ENCODE measurements at regions not wholly inside any gene's neighbourhood (a gene's known extent, or its start where the extent isn't known, plus 50 kb on each side); places are given as distances from the start of the nearest gene placed in this dataset.

- FAIRE-seq: no peak
Measured at GRCh38 chr1:186620566-186621350, 59.5 kb downstream of the PTGS2 start.

DNA sequence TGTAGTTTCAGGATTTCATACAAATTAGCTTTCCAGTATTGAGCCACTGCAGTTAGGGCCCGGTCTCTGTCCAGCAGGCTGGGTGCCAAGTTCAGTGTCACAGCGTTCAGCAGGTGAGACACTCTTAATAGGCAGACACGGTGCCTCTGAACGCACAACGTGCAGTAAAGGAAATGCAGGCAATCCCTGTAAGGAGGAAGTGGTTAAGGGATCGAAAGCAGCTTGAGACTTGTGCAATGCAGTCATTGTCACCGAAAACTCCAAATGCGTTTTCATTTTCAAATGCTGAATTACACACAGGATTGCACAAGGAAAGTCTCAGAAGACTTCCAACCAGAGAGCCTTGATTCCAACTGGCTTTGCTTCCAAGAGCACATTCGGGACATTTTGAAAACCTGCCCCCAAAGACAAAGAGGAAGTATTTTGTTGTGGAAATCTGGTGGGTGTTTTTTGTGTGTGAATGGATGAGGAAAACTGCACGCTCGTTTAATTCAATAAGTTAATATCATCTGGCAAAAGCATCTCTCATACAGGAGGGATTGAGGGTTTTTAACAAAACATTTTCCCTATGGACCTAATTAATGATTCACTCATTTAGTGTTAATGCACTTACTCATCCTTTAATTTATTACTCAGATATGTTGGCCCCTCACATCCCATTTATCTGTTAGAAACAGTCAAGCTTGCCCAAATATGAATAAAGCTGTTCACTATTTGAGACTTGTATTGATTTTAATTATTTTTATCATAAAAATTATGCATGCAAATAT is 61.6 kb downstream of the PTGS2 start:
- DNase-seq (ENCODE audit: low spot score): peak; percentile 43
- no peak for FAIRE-seq

More at GRCh38 chr1:186620566-186621350, 59.5 kb downstream of the PTGS2 start:
- no peak for DNase-seq (ENCODE audit: low spot score)

- DNase-seq (ENCODE audit: low spot score) (no peak), FAIRE-seq (no peak)
Measured at GRCh38 chr1:186617926-186618325, 62.3 kb downstream of the PTGS2 start.

DNA sequence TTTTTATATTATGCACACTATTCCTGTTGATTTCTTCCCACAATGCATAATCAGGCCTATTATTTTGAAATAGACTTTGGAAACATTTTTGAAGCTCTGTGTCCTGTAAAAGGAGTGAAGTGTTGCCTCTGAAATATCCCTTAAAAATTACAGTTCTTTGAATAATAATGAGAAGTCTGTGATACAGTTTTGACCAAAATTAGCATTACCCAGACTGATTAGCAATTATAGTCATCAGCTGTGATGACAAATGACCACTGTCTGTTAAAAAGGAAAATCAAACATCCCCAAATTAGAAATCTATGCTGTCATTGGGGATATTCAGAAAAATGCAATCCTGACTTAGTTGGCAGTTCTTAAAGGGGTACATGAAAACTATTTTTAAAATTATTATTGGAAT is 63.7 kb downstream of the PTGS2 start:
- FAIRE-seq (no peak), DNase-seq (ENCODE audit: low spot score) (no peak)

GRCh38 chr1:186615332-186615731 is 64.9 kb downstream of the PTGS2 start:
- DNase-seq (ENCODE audit: low spot score) (no peak), FAIRE-seq (no peak)

DNA sequence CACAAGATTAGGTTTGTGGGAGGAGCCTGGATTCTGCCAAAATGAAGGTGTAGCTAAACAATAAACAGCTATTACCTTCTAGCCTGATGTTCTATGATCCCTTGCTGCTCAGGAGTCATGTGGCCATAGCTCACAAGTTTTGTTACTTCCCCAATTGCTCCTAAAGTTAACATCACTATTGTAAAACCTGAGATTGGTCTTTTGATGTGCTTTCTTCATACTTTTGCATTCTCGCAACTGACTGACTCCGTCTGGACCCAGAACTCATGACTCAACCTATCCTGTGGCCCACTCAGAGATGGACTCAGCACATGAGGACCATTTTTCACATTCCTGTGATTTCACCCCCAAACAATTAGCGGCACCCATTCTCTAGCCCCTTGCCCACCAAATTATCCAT is 69.1 kb downstream of the PTGS2 start:
- no peak for DNase-seq (ENCODE audit: low spot score)
- FAIRE-seq: no peak

DNA sequence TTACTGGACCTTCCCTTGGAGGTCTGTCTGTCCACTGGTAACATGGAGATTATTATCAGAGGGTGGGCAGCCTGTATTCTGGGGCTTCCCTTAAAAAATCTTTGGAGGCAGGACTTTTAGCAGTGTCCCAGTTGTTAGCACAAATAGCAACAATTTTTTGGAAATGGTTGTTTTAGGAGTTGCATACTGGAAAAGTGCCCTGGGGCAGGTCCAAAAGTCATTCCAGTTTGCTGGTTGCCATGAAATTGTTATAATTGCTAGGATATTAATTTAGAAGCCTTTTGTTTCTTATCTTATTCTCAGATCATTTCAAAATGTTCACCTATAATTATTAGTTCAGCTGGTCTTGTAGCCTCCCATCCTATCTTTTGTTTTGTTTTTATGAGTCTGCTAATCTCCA is 71.0 kb downstream of the PTGS2 start:
- DNase-seq (ENCODE audit: low spot score) (no peak), FAIRE-seq (no peak)

DNA sequence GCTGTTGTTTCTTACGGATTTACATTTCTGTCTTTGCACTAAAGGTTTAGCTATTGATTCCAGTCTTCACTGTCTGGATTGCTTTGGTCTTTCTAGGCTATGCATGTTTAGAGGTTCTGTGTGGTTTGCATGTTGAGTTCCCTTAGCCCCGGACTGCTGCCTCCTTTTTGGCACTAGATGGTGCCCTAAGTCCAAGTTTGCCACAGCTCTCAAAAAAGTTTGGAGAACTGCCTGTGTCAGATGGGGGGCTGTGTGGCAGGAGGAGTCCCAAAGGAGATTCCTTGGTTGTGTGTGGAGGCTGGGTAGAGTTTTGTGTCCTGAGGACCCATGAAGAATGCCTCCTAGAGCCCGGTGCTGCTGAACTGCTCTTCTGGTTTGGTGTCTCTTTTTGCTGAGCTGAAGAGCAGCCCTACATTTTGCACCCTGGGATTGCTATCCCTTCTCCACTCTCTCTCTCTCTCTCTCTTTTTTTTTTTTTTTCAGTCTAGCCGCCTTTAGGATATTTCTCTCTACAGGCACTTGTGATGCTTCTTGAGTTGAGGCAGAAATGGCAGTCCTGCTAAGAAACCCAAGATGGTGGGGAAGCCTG is 74.4 kb downstream of the PTGS2 start:
- DNase-seq (ENCODE audit: low spot score): peak; percentile 40
- no peak for FAIRE-seq

GRCh38 chr1:186595969-186596368 is 84.3 kb downstream of the PTGS2 start:
- FAIRE-seq (no peak), DNase-seq (ENCODE audit: low spot score) (no peak)

GRCh38 chr1:186578325-186579016 is 101.8 kb downstream of the PTGS2 start:
- FAIRE-seq (no peak), DNase-seq (ENCODE audit: low spot score) (no peak)

GRCh38 chr1:186577633-186578032 is 102.6 kb downstream of the PTGS2 start:
- FAIRE-seq: no peak
- no peak for DNase-seq (ENCODE audit: low spot score)

DNA sequence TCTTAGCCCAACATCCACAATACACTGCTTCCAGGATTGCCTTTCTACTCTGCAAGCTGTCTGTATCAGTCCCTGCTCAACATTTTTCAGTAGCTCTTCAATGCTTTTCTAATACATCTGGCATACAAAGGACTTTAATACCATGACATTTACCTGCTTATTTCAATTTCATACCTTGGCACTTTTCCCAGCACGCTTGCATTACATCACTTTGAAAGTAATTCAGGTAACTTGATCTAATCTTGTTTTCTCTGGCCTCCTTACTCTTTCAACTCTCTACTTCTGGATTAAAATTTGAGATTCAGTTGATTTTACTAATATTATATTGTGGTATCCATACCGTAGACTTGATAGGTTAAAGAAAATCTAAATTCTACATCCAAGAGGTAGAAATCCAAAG is 103.0 kb downstream of the PTGS2 start:
- no peak for FAIRE-seq
- no peak for DNase-seq (ENCODE audit: low spot score)

GRCh38 chr1:186575348-186575747 is 104.9 kb downstream of the PTGS2 start:
- FAIRE-seq (no peak), DNase-seq (ENCODE audit: low spot score) (no peak)

- DNase-seq (ENCODE audit: low spot score) (no peak), FAIRE-seq (no peak)
Measured at GRCh38 chr1:186574926-186575325, 105.3 kb downstream of the PTGS2 start.

GRCh38 chr1:186572509-186572908 is 107.7 kb downstream of the PTGS2 start:
- DNase-seq (ENCODE audit: low spot score) (no peak), FAIRE-seq (no peak)

- DNase-seq (ENCODE audit: low spot score) (no peak), FAIRE-seq (no peak)
Measured at GRCh38 chr1:186571771-186572170, 108.5 kb downstream of the PTGS2 start.

DNA sequence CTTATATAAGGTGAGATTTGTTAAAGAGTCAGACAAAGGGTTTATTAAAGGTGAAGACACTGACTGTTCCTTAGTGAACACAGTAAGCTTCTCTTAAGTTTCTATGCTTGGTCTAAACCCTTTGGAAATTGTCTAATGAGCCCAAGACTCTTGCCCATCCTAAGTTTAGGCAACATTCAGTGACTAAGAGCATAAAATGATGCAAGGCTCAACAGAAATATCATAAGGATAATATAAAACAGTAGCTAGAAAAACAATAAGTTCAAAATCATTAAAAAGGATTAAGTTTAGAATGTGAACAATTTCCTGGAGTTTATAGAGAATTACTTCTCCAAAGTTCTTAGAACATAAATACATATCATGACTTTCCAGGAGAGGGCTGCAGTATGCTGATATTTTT is 108.9 kb upstream of the PDC start:
- no peak for FAIRE-seq
- DNase-seq (ENCODE audit: low spot score): no peak

- no peak for FAIRE-seq
Measured at GRCh38 chr1:186568221-186568620, 107.3 kb upstream of the PDC start.

GRCh38 chr1:186566140-186566855 is 105.4 kb upstream of the PDC start:
- FAIRE-seq: no peak
- DNase-seq (ENCODE audit: low spot score): no peak

More at GRCh38 chr1:186568221-186568620, 107.3 kb upstream of the PDC start:
- no peak for DNase-seq (ENCODE audit: low spot score)

DNA sequence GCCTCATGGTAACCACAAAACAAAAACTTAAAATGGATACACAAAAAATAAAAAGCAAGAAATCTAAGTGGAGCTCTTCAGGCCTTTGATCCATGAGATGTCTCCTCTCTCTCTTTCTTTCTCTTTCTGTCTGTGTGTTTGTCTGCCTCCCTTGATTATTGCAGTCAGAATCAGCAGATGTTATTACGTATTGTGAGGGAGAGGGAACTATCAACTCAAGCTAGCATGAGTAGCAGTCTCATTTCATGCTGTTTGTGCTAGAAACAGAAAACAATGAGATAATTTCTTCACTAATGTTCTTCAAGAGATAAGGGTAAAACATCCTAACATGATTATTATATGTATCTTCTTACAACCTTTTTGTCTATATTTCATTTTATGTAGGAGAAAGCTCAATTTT is 103.7 kb upstream of the PDC start:
- FAIRE-seq: no peak
- no peak for DNase-seq (ENCODE audit: low spot score)

DNA sequence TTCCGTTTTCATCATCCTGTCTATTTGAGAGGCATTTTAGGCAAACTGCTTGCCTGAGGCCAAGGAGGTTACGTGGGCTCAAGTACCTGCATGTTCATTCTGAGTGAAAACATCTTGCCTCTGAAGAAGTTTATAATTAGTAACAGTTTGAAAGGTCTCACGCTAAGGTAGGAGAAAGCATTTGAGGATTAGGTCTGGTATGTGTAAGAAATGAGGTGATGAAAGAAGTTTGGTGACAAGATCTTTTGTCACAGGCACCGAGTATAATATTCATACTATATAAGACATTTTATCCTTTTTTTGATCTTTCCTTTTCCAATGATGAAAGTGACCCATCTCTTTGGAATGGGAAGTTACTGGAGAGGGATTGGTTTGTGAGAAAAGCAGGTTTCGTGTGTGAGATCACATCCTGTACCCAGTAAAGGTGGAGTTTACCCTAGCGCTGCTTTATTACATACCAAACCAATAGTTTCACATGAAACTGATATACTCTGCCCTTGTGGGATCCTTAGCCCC is 98.7 kb upstream of the PDC start:
- no peak for FAIRE-seq
- no peak for DNase-seq (ENCODE audit: low spot score)
